Renal cortical epithelial cell (primary cell): ENCODE measurements at regions not wholly inside any gene's neighbourhood (a gene's known extent, or its start where the extent isn't known, plus 50 kb on each side); places are given as distances from the start of the nearest gene placed in this dataset.

Experiments
- DNase-seq: peaks from one replicate; pipeline ENCODE4 v3.0.0-alpha.2; 2011; ENCODE audit warnings: low read depth

GRCh38 chr3:177812492-177812891, 615.2 kb upstream of the TBL1XR1 start:
- DNase-seq: no peak

- DNase-seq: peak; percentile 86
These were observed 616.0 kb upstream of the TBL1XR1 start for GRCh38 chr3:177813322-177813721.

- peak; percentile 100 for DNase-seq
These were observed 619.5 kb upstream of the TBL1XR1 start for GRCh38 chr3:177816667-177817208.

- DNase-seq: no peak
These were observed 620.5 kb upstream of the TBL1XR1 start for GRCh38 chr3:177817751-177818150.

GRCh38 chr3:177818712-177819240, 621.5 kb upstream of the TBL1XR1 start:
- no peak for DNase-seq

GRCh38 chr3:177820683-177821316, 623.5 kb upstream of the TBL1XR1 start:
- peak; percentile 86 for DNase-seq

GRCh38 chr3:177822681-177823096, 625.4 kb upstream of the TBL1XR1 start:
- no peak for DNase-seq

GRCh38 chr3:177823701-177824189, 626.5 kb upstream of the TBL1XR1 start:
- no peak for DNase-seq

- peak; percentile 96 for DNase-seq
These were observed 627.0 kb upstream of the TBL1XR1 start for GRCh38 chr3:177824190-177824786.

GRCh38 chr3:177824841-177825240, 627.6 kb upstream of the TBL1XR1 start:
- no peak for DNase-seq

- DNase-seq: no peak
These were observed 629.0 kb upstream of the TBL1XR1 start for GRCh38 chr3:177826253-177826652.

- peak; percentile 98 for DNase-seq
These were observed 630.4 kb upstream of the TBL1XR1 start for GRCh38 chr3:177827511-177828207.

- DNase-seq: no peak
These were observed 630.9 kb upstream of the TBL1XR1 start for GRCh38 chr3:177828208-177828565.

- peak; percentile 72 for DNase-seq
These were observed 633.1 kb upstream of the TBL1XR1 start for GRCh38 chr3:177830411-177830849.

- DNase-seq: no peak
These were observed 634.1 kb upstream of the TBL1XR1 start for GRCh38 chr3:177831361-177831760.

GRCh38 chr3:177832880-177833279, 635.6 kb upstream of the TBL1XR1 start:
- DNase-seq: no peak

- DNase-seq: no peak
These were observed 636.0 kb upstream of the TBL1XR1 start for GRCh38 chr3:177833332-177833731.

- DNase-seq: peak; percentile 96
These were observed 637.7 kb upstream of the TBL1XR1 start for GRCh38 chr3:177835008-177835407.

GRCh38 chr3:177835917-177836316, 638.6 kb upstream of the TBL1XR1 start:
- peak; percentile 93 for DNase-seq

- DNase-seq: peak; percentile 59
These were observed 639.4 kb upstream of the TBL1XR1 start for GRCh38 chr3:177836671-177837070.

- no peak for DNase-seq
These were observed 640.8 kb upstream of the TBL1XR1 start for GRCh38 chr3:177837951-177838655.
